ENCODE measurements at regions not wholly inside any gene's neighbourhood (a gene's known extent, or its start where the extent isn't known, plus 50 kb on each side); places are given as distances from the start of the nearest gene placed in this dataset.

- Histone ChIP-seq H3K27ac (ENCODE audit: low read length) (no peak overlapping the region), H3K9me3 (ENCODE audit: control insufficient read depth in 1 of 2, low read length in 2 of 2) (no peaks in the 10 kb centered on the region), H3K4me1 (ENCODE audit: control insufficient read depth in 1 of 2, insufficient read depth in 2 of 2, low read length in 2 of 2) (peaks cover 0 to 10% of the 10 kb centered on the region in 2 donors), H3K36me3 (ENCODE audit: control insufficient read depth in 1 of 2, insufficient read depth in 2 of 2, low read length in 2 of 2) (no peaks in the 10 kb centered on the region), H3K27me3 (ENCODE audit: low read depth, low read length) (peaks cover 16% of the 10 kb centered on the region), H3K4me3 (ENCODE audit: low read depth in 1 of 2, low read length in 2 of 2) (peak overlapping the region in 1 of 2 donors; percentile 54)
Observed at GRCh38 chr1:239997515-239998311, 94.0 kb upstream of the FMN2 start.

- Histone ChIP-seq H3K4me1 (ENCODE audit: control insufficient read depth in 1 of 2, insufficient read depth in 2 of 2, low read length in 2 of 2) (peaks cover 0 to 10% of the 10 kb centered on the region in 2 donors), H3K27ac (ENCODE audit: low read length) (no peak overlapping the region), H3K36me3 (ENCODE audit: control insufficient read depth in 1 of 2, insufficient read depth in 2 of 2, low read length in 2 of 2) (no peaks in the 10 kb centered on the region), H3K27me3 (ENCODE audit: low read depth, low read length) (peaks cover 16% of the 10 kb centered on the region), H3K9me3 (ENCODE audit: control insufficient read depth in 1 of 2, low read length in 2 of 2) (no peaks in the 10 kb centered on the region), H3K4me3 (ENCODE audit: low read depth in 1 of 2, low read length in 2 of 2) (peak overlapping the region in 1 of 2 donors; percentile 54)
Observed at GRCh38 chr1:239998312-239998649, 93.4 kb upstream of the FMN2 start.

GRCh38 chr1:239999170-239999569 is 92.5 kb upstream of the FMN2 start:
- H3K27me3 ChIP-seq (ENCODE audit: low read depth, low read length) = peaks cover 16% of the 10 kb centered on the region
- H3K36me3 ChIP-seq (ENCODE audit: control insufficient read depth in 1 of 2, insufficient read depth in 2 of 2, low read length in 2 of 2) = no peaks in the 10 kb centered on the region
- no peak overlapping the region for H3K27ac ChIP-seq (ENCODE audit: low read length)
- no peak overlapping the region for H3K4me3 ChIP-seq (ENCODE audit: low read depth in 1 of 2, low read length in 2 of 2)
- peaks cover 0 to 10% of the 10 kb centered on the region in 2 donors for H3K4me1 ChIP-seq (ENCODE audit: control insufficient read depth in 1 of 2, insufficient read depth in 2 of 2, low read length in 2 of 2)
- no peaks in the 10 kb centered on the region for H3K9me3 ChIP-seq (ENCODE audit: control insufficient read depth in 1 of 2, low read length in 2 of 2)

DNA sequence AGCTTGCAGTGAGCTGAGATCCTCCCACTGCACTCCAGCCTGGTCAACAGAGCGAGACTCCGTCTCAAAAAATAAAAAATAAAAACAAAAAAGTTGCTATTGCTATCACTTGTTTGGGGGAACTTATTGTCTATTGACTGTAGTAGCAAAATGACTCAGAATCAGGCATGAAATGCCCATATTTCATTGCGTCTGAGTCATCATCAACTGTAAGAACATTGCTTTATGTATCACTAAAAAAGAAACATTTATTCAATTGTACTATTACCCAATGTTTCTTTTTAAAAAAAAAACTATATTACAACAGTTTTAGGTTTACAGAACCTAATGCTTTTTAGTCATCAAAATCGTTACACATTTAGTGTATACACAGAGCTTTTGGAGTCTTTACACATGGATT is 91.0 kb upstream of the FMN2 start:
- Histone ChIP-seq H3K27ac (ENCODE audit: low read length) (no peak overlapping the region), H3K4me1 (ENCODE audit: control insufficient read depth in 1 of 2, insufficient read depth in 2 of 2, low read length in 2 of 2) (peaks cover 0 to 10% of the 10 kb centered on the region in 2 donors), H3K4me3 (ENCODE audit: low read depth in 1 of 2, low read length in 2 of 2) (no peak overlapping the region), H3K36me3 (ENCODE audit: control insufficient read depth in 1 of 2, insufficient read depth in 2 of 2, low read length in 2 of 2) (no peaks in the 10 kb centered on the region), H3K9me3 (ENCODE audit: control insufficient read depth in 1 of 2, low read length in 2 of 2) (no peaks in the 10 kb centered on the region), H3K27me3 (ENCODE audit: low read depth, low read length) (peaks cover 16% of the 10 kb centered on the region)

DNA sequence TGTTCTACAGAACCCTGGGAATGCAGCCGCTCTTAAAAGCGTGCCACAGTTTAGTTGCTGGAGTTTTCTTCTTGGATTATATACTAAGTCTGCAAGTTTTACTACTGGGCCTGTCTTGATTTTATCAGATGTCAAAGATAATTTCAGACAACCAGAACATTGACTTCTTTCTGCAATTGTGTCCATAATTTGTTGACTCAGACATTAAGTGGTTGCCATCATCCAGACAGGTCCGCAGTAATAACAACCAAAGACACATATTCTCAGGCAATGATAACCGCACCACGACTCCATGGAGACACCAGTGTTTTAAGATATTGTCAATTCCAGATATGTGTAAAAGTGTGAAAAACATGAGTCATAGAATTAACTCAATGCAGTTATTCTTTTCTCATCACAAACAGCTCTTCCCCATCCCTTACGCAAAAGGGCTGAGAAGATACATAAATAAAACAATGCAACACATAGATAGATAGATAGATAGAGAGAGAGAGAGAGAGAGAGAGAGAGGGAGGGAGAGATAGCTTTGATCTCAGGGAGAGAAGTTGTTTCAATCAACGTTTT is 90.4 kb upstream of the FMN2 start:
- Histone ChIP-seq H3K4me3 (ENCODE audit: low read depth in 1 of 2, low read length in 2 of 2) (no peak overlapping the region), H3K27me3 (ENCODE audit: low read depth, low read length) (peaks cover 16% of the 10 kb centered on the region), H3K9me3 (ENCODE audit: control insufficient read depth in 1 of 2, low read length in 2 of 2) (no peaks in the 10 kb centered on the region), H3K4me1 (ENCODE audit: control insufficient read depth in 1 of 2, insufficient read depth in 2 of 2, low read length in 2 of 2) (peaks cover 0 to 10% of the 10 kb centered on the region in 2 donors), H3K27ac (ENCODE audit: low read length) (no peak overlapping the region), H3K36me3 (ENCODE audit: control insufficient read depth in 1 of 2, insufficient read depth in 2 of 2, low read length in 2 of 2) (no peaks in the 10 kb centered on the region)

DNA sequence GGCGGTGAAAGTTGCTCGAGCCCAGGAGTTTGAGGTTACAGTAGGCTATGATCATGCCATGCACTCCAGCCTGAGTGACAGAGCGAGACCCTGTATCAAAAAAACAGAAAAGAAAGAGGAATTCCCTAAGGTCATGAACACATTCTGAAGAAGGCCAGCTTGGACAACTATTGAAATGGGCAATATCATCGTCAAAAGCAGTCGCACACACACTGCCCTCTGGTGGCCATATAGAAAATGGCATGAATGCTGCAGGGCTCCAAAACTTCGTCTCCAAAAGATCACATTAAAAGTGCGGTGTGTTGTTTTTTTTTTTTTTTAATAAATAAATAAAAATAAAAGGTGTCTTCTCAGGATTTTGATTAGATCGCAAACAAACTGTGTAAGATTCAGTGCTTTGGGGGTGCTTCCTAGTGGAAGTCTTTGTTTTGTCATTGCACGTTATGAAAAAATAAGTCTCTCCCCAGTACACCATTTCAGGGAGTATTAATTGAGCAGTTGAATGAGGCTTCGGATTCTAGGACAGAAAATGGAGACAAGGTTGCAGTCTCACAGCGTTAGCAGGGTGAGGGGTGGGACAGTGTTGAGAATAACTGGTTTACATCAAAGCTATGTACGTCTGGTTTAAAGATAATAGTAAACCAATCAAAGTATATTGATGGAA is 87.5 kb upstream of the FMN2 start:
- Histone ChIP-seq H3K27ac (ENCODE audit: low read length) (no peak overlapping the region), H3K4me1 (ENCODE audit: control insufficient read depth in 1 of 2, insufficient read depth in 2 of 2, low read length in 2 of 2) (no peaks in the 10 kb centered on the region)

DNA sequence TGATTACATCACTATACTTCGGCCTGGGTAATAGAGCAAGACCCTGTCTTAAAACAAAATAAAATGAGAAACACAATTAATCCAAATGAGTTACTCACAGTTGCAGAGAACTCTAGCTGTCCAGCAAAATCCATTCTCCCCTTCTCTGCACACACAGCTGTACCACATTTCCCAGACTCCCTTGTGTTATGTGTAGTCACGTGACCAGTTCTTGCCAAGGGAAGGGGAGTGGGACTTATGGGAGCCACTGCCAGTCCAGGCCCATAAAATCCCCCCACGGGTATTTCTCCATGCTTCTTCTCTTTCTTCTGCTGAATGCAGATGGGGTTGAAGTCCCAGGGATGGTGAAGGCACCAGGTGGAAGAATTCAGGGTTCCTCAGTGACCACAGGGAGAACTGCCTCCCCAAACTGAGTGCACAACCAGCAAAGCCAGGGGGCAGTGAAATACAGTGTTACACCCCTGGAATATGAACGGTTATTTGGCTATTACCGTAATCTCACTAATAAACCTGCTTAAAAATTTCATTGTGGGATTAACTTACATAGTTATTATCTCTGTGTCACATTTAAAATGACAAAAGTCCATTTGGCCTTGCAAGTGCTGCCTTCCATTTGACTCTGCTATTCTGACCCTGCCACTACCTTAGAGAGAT is 85.6 kb upstream of the FMN2 start:
- H3K4me1 ChIP-seq (ENCODE audit: control insufficient read depth in 1 of 2, insufficient read depth in 2 of 2, low read length in 2 of 2) = no peaks in the 10 kb centered on the region
- peaks cover 0 to 8% of the 10 kb centered on the region in 2 donors for H3K9me3 ChIP-seq (ENCODE audit: control insufficient read depth in 1 of 2, low read length in 2 of 2)
- H3K4me3 ChIP-seq (ENCODE audit: low read depth in 1 of 2, low read length in 2 of 2) = no peak overlapping the region
- H3K36me3 ChIP-seq (ENCODE audit: control insufficient read depth in 1 of 2, insufficient read depth in 2 of 2, low read length in 2 of 2) = no peaks in the 10 kb centered on the region
- no peak overlapping the region for H3K27ac ChIP-seq (ENCODE audit: low read length)
- H3K27me3 ChIP-seq (ENCODE audit: low read depth, low read length) = no peaks in the 10 kb centered on the region

More for the DNA sequence above, 87.5 kb upstream of the FMN2 start:
- no peaks in the 10 kb centered on the region for H3K36me3 ChIP-seq (ENCODE audit: control insufficient read depth in 1 of 2, insufficient read depth in 2 of 2, low read length in 2 of 2)
- H3K9me3 ChIP-seq (ENCODE audit: control insufficient read depth in 1 of 2, low read length in 2 of 2) = no peaks in the 10 kb centered on the region
- H3K4me3 ChIP-seq (ENCODE audit: low read depth in 1 of 2, low read length in 2 of 2) = no peak overlapping the region
- H3K27me3 ChIP-seq (ENCODE audit: low read depth, low read length) = peaks cover 8% of the 10 kb centered on the region

DNA sequence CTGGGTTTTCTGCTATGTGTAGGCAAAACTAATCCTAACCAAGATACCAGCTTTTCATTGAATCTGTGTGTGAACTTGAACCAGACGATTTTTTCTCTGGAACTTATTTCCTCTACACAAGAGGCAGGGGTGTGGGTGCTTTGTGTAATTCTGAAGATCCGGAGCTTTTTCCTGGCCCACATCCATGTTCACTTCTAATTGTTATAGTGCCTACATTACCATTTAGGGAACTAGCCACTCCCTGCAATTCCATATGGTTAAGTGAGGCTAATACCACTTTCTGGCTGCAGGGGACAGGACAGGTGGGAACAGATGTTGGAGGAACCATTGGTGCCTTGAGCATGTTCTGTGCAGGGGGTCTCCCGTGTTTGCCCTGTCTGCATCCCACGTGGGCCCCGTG is 83.4 kb upstream of the FMN2 start:
- no peak overlapping the region for H3K4me3 ChIP-seq (ENCODE audit: low read depth in 1 of 2, low read length in 2 of 2)
- H3K27ac ChIP-seq (ENCODE audit: low read length) = no peak overlapping the region
- H3K9me3 ChIP-seq (ENCODE audit: control insufficient read depth in 1 of 2, low read length in 2 of 2) = peaks cover 0 to 10% of the 10 kb centered on the region in 2 donors
- H3K36me3 ChIP-seq (ENCODE audit: control insufficient read depth in 1 of 2, insufficient read depth in 2 of 2, low read length in 2 of 2) = no peaks in the 10 kb centered on the region
- no peaks in the 10 kb centered on the region for H3K4me1 ChIP-seq (ENCODE audit: control insufficient read depth in 1 of 2, insufficient read depth in 2 of 2, low read length in 2 of 2)
- H3K27me3 ChIP-seq (ENCODE audit: low read depth, low read length) = no peaks in the 10 kb centered on the region

DNA sequence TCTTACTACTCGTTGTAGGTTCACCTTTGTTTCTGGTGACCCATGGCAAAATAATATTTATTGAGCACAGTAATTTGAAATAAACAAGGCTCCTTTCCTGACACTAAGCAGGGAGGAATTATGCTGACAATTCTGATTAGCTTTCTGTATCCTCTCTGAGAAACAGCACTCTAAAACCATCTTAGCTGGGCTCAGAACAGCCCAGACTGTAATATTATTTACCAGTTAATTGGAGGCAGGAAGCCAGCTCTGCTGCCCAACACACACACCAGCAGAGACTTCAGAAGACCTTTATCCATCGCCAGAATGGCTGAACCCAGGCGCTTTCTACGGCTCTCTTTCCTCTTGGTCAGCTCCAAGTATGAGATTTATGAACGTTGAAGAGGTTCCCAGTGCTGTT is 77.6 kb upstream of the FMN2 start:
- H3K9me3 ChIP-seq (ENCODE audit: control insufficient read depth in 1 of 2, low read length in 2 of 2) = peaks cover 5 to 18% of the 10 kb centered on the region in 2 donors
- no peak overlapping the region for H3K27ac ChIP-seq (ENCODE audit: low read length)
- H3K36me3 ChIP-seq (ENCODE audit: control insufficient read depth in 1 of 2, insufficient read depth in 2 of 2, low read length in 2 of 2) = no peaks in the 10 kb centered on the region
- no peak overlapping the region for H3K4me3 ChIP-seq (ENCODE audit: low read depth in 1 of 2, low read length in 2 of 2)
- no peaks in the 10 kb centered on the region for H3K4me1 ChIP-seq (ENCODE audit: control insufficient read depth in 1 of 2, insufficient read depth in 2 of 2, low read length in 2 of 2)
- H3K27me3 ChIP-seq (ENCODE audit: low read depth, low read length) = no peaks in the 10 kb centered on the region

GRCh38 chr1:240018617-240019016 is 73.1 kb upstream of the FMN2 start:
- no peak overlapping the region for H3K4me3 ChIP-seq (ENCODE audit: low read depth in 1 of 2, low read length in 2 of 2)
- no peak overlapping the region for H3K27ac ChIP-seq (ENCODE audit: low read length)
- H3K4me1 ChIP-seq (ENCODE audit: control insufficient read depth in 1 of 2, insufficient read depth in 2 of 2, low read length in 2 of 2) = no peaks in the 10 kb centered on the region
- H3K36me3 ChIP-seq (ENCODE audit: control insufficient read depth in 1 of 2, insufficient read depth in 2 of 2, low read length in 2 of 2) = no peaks in the 10 kb centered on the region
- H3K9me3 ChIP-seq (ENCODE audit: control insufficient read depth in 1 of 2, low read length in 2 of 2) = peaks cover 5 to 8% of the 10 kb centered on the region in 2 donors
- H3K27me3 ChIP-seq (ENCODE audit: low read depth, low read length) = no peaks in the 10 kb centered on the region

DNA sequence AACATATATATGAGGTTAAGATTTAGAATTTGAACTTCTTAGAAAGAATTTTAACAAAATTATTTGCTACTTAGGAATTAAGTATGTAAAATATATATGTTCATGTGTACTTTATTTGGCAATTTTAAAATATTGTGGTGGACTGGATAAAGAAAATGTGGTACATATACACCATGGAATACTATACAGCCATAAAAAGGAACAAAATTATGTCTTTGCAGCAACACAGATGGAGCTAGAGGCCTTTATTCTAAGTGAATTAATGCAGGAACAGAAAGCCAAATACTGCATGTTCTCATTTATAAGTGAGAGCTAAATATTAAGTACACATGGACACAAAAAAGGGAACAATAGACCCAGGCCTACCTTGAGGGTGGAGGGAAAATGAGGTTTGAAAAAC is 72.2 kb upstream of the FMN2 start:
- H3K36me3 ChIP-seq (ENCODE audit: control insufficient read depth in 1 of 2, insufficient read depth in 2 of 2, low read length in 2 of 2) = no peaks in the 10 kb centered on the region
- H3K9me3 ChIP-seq (ENCODE audit: control insufficient read depth in 1 of 2, low read length in 2 of 2) = peaks cover 5 to 8% of the 10 kb centered on the region in 2 donors
- H3K27ac ChIP-seq (ENCODE audit: low read length) = no peak overlapping the region
- no peaks in the 10 kb centered on the region for H3K4me1 ChIP-seq (ENCODE audit: control insufficient read depth in 1 of 2, insufficient read depth in 2 of 2, low read length in 2 of 2)
- no peaks in the 10 kb centered on the region for H3K27me3 ChIP-seq (ENCODE audit: low read depth, low read length)
- H3K4me3 ChIP-seq (ENCODE audit: low read depth in 1 of 2, low read length in 2 of 2) = no peak overlapping the region

Measured in muscle layer of duodenum (tissue), 2 donors.